ENCODE measurements at regions not wholly inside any gene's neighbourhood (a gene's known extent, or its start where the extent isn't known, plus 50 kb on each side); places are given as distances from the start of the nearest gene placed in this dataset.

DNA sequence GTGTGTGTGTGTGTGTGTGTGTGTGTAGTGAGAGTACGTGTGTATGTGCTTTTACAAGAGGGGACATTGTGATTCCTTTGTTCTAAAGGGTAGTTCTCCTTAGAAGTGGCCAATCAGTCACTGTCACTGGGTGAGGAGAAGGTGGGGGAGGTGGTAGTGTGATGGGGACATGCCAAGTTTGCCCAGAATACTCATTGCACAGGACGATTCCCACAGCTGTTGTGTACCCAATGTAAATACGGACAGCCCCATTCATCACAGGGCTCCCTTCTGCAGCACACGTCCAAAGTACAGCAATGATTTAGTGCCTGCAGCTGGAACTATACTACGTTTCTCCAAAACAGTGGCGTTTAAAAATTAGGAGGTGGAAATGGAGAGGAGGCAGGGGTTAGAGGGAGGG is 287.8 kb downstream of the TLR4 start:
- Histone ChIP-seq H3K27me3 (ENCODE audit: low read depth) (no peaks in the 10 kb centered on the region), H3K9me3 (no peaks in the 10 kb centered on the region), H3K4me1 (no peaks in the 10 kb centered on the region), H3K36me3 (replicated peaks) (no peaks in the 10 kb centered on the region), H3K4me3 (no peak overlapping the region)
- in situ Hi-C loops (cut with MboI; ENCODE audit: low sequenced_read_pairs): no loop called here
- no peak for DNase-seq (ENCODE audit: low spot score in 2 of 2)

DNA sequence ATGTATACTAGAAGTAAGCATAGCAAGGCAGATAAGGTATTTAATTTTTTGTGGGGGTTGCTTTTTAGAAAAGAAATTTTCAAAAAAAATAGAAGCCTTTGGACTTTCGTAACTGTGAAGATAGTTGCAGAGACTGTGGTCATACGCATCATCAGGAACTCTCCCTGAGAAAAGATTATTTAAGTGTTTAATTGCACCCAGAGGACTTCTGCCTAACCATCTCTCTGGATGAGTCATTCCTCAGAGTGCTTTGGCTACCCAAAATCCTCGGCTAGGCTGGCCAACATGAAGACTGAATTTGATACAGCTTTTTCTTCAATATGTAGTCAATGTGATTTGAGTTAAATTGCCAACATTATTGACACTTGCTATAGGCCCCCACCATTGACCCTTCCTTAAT is 296.4 kb downstream of the TLR4 start:
- DNase-seq (ENCODE audit: low spot score in 2 of 2): no peak
- Histone ChIP-seq H3K27me3 (ENCODE audit: low read depth) (no peaks in the 10 kb centered on the region), H3K4me3 (no peak overlapping the region), H3K36me3 (replicated peaks) (no peaks in the 10 kb centered on the region), H3K4me1 (no peaks in the 10 kb centered on the region), H3K9me3 (no peaks in the 10 kb centered on the region)
- in situ Hi-C loops (cut with MboI; ENCODE audit: low sequenced_read_pairs): no loop called here

DNA sequence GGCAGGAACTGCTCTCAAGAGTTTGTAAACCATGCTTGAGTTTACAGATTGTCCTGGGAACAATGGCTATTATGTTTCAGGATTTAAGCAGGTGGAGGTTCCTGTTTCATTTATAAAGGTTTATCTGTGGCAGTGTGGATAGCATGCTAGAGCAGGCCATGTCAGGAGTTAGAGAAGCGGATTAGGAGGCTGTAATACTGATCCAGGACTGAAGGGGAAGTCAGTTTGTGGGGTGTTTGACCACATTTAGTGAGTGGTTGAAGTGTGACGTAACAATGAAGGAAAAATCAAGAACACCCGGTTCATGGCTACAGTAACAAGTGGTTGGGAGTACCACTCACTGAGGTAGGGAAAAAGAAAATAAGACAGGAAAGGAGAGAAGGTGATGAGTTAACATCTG is 299.0 kb downstream of the TLR4 start:
- Histone ChIP-seq H3K36me3 (replicated peaks) (no peaks in the 10 kb centered on the region), H3K27me3 (ENCODE audit: low read depth) (no peaks in the 10 kb centered on the region), H3K4me3 (no peak overlapping the region), H3K9me3 (no peaks in the 10 kb centered on the region), H3K4me1 (no peaks in the 10 kb centered on the region)
- no peak for DNase-seq (ENCODE audit: low spot score in 2 of 2)
- in situ Hi-C loops (cut with MboI; ENCODE audit: low sequenced_read_pairs): no loop called here

DNA sequence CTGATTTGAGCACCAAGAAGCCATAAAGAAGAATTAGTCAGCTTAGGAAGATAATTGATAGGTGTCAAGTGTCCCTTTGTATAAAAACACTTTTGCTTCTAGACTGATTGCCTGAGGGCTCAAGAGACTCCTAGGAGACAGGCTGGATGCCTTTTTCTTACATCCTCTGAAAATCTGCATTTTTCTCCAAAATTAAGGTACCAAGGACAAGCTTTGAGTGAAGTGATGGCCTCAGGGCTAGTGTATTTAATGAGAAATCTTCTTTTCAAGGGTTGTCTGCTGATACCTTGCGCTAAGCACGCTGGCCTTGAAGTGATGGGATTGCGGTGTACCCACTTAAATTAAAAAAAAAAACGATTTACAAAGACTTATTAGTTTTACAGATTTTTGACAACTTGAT is 304.0 kb downstream of the TLR4 start:
- Histone ChIP-seq H3K4me1 (no peaks in the 10 kb centered on the region), H3K36me3 (replicated peaks) (no peaks in the 10 kb centered on the region), H3K27me3 (ENCODE audit: low read depth) (no peaks in the 10 kb centered on the region), H3K9me3 (no peaks in the 10 kb centered on the region), H3K4me3 (no peak overlapping the region)
- in situ Hi-C loops (cut with MboI; ENCODE audit: low sequenced_read_pairs): no loop called here
- DNase-seq (ENCODE audit: low spot score in 2 of 2): no peak

DNA sequence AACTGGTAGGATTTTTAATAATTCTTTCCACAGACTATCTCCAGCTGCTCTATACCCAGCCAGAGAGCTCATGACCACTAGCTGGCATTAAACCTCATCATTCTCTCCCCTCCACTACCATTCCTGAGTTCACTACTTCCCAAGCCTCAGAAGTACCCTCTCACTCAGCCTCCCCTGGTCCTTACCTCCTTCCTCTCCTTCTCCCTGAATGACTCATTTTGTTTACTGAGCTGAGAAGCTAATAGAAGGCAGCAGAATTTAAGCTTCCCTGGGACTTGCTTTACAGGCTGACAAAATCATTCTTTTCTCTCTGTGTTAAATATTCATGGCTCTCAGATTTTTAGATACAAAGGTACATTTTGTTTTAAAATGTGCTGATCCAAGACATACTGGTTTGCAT is 305.4 kb downstream of the TLR4 start:
- H3K9me3 ChIP-seq: no peaks in the 10 kb centered on the region
- H3K36me3 ChIP-seq (replicated peaks): no peaks in the 10 kb centered on the region
- no peaks in the 10 kb centered on the region for H3K4me1 ChIP-seq
- no peak for DNase-seq (ENCODE audit: low spot score in 2 of 2)
- no peaks in the 10 kb centered on the region for H3K27me3 ChIP-seq (ENCODE audit: low read depth)
- in situ Hi-C loops (cut with MboI; ENCODE audit: low sequenced_read_pairs): no loop called here
- H3K4me3 ChIP-seq: no peak overlapping the region

DNA sequence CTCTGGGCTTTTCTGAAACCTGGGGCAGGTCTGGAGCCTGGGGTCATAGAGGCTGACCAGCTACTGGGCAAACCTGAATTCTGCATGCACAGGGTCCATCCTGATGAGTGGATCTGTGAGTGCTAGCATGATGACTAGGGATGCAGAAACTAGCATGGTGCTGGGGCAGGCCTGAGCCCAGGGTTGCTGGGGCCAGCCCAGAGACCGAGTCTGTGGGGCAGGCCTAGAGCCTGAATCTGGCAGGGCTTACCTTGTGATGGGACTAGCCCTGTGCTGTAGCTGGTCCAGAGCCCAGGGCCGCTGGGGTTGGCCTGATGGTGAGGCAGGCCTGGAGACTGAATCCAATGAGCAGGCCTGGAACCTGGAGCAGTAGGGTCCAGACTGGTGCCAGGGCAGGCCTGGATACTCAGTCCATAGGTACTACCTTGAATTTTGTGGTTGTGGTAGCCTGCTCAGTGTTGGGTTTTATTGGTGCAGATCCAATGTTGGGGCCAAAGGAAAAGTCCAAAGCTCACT is 313.5 kb downstream of the TLR4 start:
- in situ Hi-C loops (cut with MboI; ENCODE audit: low sequenced_read_pairs): no loop called here
- DNase-seq (ENCODE audit: low spot score in 2 of 2): no peak
- Histone ChIP-seq H3K36me3 (replicated peaks) (no peaks in the 10 kb centered on the region), H3K9me3 (no peaks in the 10 kb centered on the region), H3K27me3 (ENCODE audit: low read depth) (no peaks in the 10 kb centered on the region), H3K4me3 (no peak overlapping the region), H3K4me1 (no peaks in the 10 kb centered on the region)

DNA sequence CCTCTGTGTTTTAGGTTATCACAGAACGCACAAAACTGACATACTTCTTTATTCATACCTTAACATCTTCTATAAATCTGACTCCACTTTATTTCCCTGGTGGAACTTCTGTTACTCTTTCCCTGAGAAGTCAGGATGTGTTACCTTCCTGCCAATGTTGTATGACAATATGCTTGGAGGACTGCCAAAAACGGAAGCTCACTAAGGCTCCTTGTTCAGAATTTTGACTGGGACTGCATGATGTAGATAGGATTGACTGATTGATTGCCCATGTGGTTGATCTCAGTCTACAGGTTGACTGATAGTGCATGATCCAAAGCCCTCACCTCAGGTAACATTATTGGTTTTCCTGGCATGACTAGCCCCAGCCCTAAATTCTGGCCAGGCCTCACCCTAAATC is 319.4 kb downstream of the TLR4 start:
- Histone ChIP-seq H3K9me3 (no peaks in the 10 kb centered on the region), H3K4me3 (no peak overlapping the region), H3K27me3 (ENCODE audit: low read depth) (no peaks in the 10 kb centered on the region), H3K4me1 (no peaks in the 10 kb centered on the region), H3K36me3 (replicated peaks) (no peaks in the 10 kb centered on the region)
- in situ Hi-C loops (cut with MboI; ENCODE audit: low sequenced_read_pairs): no loop called here
- DNase-seq (ENCODE audit: low spot score in 2 of 2): no peak

DNA sequence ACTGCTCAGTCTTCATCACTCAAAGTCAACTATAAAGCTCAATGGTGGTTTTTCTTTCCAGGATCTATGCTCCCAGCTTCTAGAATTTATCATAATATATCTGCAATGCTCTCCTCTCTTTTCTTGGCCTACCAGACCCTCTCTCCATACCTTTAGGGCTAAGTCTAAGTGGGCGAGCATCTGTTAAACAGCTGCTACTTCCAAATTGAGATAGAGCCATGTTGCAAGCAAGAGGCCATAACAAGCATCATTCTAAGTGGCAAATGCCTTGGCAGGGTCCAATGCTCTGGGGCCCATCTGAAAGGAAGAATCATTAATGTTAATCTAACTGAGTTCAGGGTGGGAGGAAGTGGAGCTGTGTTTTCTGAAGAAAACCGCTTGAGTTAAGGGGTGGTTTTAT is 324.0 kb downstream of the TLR4 start:
- Histone ChIP-seq H3K27me3 (ENCODE audit: low read depth) (no peaks in the 10 kb centered on the region), H3K36me3 (replicated peaks) (no peaks in the 10 kb centered on the region), H3K4me1 (no peaks in the 10 kb centered on the region), H3K9me3 (no peaks in the 10 kb centered on the region), H3K4me3 (no peak overlapping the region)
- in situ Hi-C loops (cut with MboI; ENCODE audit: low sequenced_read_pairs): no loop called here
- no peak for DNase-seq (ENCODE audit: low spot score in 2 of 2)

DNA sequence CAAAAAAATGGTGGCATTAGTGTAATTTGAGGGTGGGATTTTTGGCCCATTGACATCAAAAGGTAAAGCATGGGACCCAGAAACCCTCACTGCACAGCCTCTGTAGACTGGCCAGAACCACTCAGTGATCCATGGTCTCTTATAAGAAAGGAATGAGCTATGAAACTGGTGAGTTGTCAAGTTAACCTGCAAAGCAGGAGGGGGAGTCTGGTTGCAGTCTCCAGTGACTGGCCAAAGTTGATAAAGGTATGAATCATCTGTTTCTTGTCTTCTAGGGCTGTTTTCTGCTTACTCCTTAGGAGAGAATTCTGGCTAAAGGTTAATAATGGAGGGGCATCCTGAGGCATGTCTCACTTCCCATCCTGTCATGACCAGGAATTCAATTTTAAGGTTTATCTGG is 325.2 kb downstream of the TLR4 start:
- Histone ChIP-seq H3K4me3 (no peak overlapping the region), H3K36me3 (replicated peaks) (no peaks in the 10 kb centered on the region), H3K4me1 (no peaks in the 10 kb centered on the region), H3K27me3 (ENCODE audit: low read depth) (no peaks in the 10 kb centered on the region), H3K9me3 (no peaks in the 10 kb centered on the region)
- DNase-seq (ENCODE audit: low spot score in 2 of 2): no peak
- in situ Hi-C loops (cut with MboI; ENCODE audit: low sequenced_read_pairs): no loop called here

DNA sequence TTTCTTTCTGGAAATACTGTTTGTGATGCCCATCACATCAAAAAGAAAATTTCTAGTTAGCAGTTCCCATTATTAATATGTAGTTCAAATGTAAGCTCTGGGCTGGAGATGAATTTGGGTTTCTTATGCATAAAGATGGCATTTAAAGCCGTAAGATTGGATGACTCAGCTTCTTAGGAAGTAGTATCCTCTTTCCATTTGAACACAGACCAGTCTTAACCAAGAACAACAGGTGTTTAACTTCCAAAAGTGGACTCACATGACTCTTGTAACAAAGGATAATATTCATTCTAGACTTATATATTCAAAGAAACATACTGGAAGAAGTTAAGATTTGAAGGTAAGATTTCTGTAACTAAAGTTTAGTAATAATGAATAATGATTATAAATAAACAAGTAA is 330.5 kb downstream of the TLR4 start:
- no peak for DNase-seq (ENCODE audit: low spot score in 2 of 2)
- Histone ChIP-seq H3K27me3 (ENCODE audit: low read depth) (no peaks in the 10 kb centered on the region), H3K36me3 (replicated peaks) (no peaks in the 10 kb centered on the region), H3K4me3 (no peak overlapping the region), H3K4me1 (no peaks in the 10 kb centered on the region), H3K9me3 (no peaks in the 10 kb centered on the region)
- in situ Hi-C loops (cut with MboI; ENCODE audit: low sequenced_read_pairs): no loop called here

DNA sequence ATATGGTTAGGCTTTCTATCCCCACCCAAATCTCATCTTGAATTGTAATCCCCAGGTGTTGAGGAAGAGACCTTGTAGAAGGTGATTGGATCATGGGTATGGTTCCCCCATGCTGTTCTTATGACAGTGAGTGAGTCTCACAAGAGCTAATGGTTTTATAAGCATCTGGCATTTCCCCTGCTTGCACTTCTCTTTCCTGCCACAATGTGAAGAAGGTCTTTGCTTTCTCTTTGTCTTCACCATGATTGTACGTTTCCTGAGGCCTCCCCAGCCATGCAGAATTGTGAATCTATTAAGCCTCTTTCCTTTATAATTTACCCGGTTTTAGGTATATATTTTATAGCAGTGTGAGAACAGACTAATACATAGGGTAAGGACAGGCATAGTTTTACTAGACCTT is 334.5 kb downstream of the TLR4 start:
- Histone ChIP-seq H3K4me1 (no peaks in the 10 kb centered on the region), H3K4me3 (no peak overlapping the region), H3K27me3 (ENCODE audit: low read depth) (no peaks in the 10 kb centered on the region), H3K9me3 (no peaks in the 10 kb centered on the region), H3K36me3 (replicated peaks) (no peaks in the 10 kb centered on the region)
- no peak for DNase-seq (ENCODE audit: low spot score in 2 of 2)
- in situ Hi-C loops (cut with MboI; ENCODE audit: low sequenced_read_pairs): no loop called here

DNA sequence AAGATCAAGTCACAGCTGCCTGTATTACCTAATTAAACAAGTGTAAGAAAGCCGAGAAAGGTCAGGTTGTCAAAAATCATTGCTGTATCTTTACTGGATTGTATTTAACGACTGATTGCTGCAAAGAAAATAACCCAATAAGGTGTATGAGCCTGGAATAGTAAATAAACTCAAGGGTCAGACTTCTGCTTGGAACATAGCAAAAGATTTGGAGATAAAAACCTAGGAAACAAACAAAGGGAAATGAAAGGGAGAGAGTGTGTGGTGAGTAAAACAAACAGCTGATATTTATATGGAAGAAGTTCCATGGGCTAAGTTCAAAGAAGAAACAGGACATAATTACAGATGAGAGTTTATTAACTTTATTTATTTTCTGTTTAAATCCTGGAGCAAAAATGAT is 354.0 kb downstream of the TLR4 start:
- Histone ChIP-seq H3K27me3 (ENCODE audit: low read depth) (no peaks in the 10 kb centered on the region), H3K4me3 (no peak overlapping the region), H3K9me3 (no peaks in the 10 kb centered on the region), H3K4me1 (no peaks in the 10 kb centered on the region), H3K36me3 (replicated peaks) (no peaks in the 10 kb centered on the region)
- in situ Hi-C loops (cut with MboI; ENCODE audit: low sequenced_read_pairs): no loop called here
- DNase-seq (ENCODE audit: low spot score in 2 of 2): no peak

DNA sequence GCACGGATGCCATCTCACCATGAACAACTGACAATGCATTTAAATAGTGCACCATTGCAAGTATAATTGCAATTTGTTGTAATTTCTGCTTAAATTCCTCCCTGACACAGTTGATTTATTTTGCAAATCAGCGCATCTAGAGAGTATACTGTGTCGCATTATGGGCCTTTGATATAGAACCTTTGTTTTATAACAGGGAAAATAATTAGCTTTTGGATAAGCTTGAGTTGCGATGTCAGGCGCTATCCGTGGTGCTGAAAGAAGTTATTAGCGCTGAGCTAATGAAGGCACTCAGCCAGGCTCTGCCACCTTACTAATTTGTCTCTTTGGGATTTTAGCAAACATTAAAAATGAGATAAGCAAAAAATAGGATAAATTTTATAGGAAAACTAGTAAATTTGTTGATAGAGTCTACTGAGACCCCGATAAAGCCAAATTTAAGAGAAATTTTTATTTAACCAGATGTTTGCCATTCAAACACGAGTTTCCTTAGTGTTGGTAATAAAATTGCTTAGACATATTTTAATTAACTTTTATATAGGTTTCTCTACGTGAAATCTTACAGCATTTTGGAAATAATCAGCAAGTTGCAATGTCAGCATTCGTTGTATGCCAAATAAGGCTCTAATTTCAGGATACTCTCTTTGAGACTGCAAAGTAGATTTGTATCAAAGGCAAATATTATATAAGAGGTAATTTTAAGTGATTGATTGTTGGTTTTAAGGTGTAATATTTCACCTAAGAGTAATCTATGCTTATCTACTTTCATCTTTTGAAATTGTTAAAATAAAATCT is 355.5 kb downstream of the TLR4 start:
- H3K4me1 ChIP-seq: no peaks in the 10 kb centered on the region
- peak in 1 of 2 experiments; percentile 65 for DNase-seq (ENCODE audit: low spot score in 2 of 2)

DNA sequence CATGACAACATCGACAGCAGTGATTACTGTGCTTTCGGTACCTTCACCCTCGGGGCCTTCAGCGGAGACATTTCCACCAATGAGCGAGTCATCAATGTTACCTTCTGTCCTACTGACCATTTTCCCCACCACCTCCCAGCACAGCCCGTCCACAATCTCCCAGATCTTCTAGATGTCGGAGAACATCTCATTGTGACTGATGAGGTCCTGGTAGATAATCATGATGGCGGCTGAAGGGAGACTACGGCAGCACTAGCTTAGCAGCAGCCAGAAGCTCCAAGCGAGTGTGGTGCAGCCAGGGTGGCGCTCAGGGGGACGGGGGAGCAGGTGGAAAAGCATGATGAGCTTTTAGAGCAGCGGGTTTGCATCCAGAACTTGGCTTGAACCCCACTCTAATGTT is 379.0 kb downstream of the TLR4 start:
- DNase-seq (ENCODE audit: low spot score in 2 of 2): no peak

More for the DNA sequence above, 355.5 kb downstream of the TLR4 start:
- Histone ChIP-seq H3K27me3 (ENCODE audit: low read depth) (no peaks in the 10 kb centered on the region), H3K36me3 (replicated peaks) (no peaks in the 10 kb centered on the region), H3K9me3 (no peaks in the 10 kb centered on the region), H3K4me3 (no peak overlapping the region)
- in situ Hi-C loops (cut with MboI; ENCODE audit: low sequenced_read_pairs): no loop called here

DNA sequence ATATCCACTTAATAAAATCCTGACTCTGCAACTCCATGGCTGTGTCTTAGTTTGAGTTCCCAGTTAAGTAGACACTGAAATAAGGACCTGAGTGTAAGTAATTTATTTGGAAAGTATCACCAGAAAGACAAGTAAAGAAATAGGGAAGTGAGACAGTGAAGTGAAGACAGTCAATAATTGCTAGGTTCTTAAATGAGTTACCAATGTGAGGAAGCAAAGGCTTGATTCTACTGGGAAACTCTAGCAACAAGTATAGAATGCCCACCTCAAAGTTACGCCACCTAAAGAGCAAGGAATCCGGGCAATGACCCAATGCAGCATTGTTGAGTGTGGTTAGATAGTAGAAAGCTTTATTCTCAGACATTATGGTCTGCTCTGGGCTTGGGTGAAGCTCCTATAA is 383.9 kb downstream of the TLR4 start:
- Histone ChIP-seq H3K9me3 (no peaks in the 10 kb centered on the region), H3K36me3 (replicated peaks) (no peaks in the 10 kb centered on the region), H3K27me3 (ENCODE audit: low read depth) (no peaks in the 10 kb centered on the region), H3K4me3 (no peak overlapping the region), H3K4me1 (no peaks in the 10 kb centered on the region)
- DNase-seq (ENCODE audit: low spot score in 2 of 2): no peak
- in situ Hi-C loops (cut with MboI; ENCODE audit: low sequenced_read_pairs): no loop called here

More for the DNA sequence above, 379.0 kb downstream of the TLR4 start:
- Histone ChIP-seq H3K4me3 (no peak overlapping the region), H3K27me3 (ENCODE audit: low read depth) (no peaks in the 10 kb centered on the region), H3K4me1 (no peaks in the 10 kb centered on the region), H3K36me3 (replicated peaks) (no peaks in the 10 kb centered on the region), H3K9me3 (no peaks in the 10 kb centered on the region)
- in situ Hi-C loops (cut with MboI; ENCODE audit: low sequenced_read_pairs): no loop called here

Measured in HAP-1 (cell line).